AG09319 (cell line): ENCODE measurements at regions not wholly inside any gene's neighbourhood (a gene's known extent, or its start where the extent isn't known, plus 50 kb on each side); places are given as distances from the start of the nearest gene placed in this dataset.

Source experiments
- DNase-seq: peaks from one replicate; pipeline ENCODE4 v3.0.0-alpha.2; 2010; ENCODE audit warnings: low read depth; ENCODE audit errors: extremely low read depth
- CTCF ChIP-seq: IDR thresholded peaks from 2 replicates; pipeline ENCODE4 v1.5.1; 2011; ENCODE audit warnings: low read depth, mild to moderate bottlenecking, inconsistent platforms, low read length, moderate library complexity

GRCh38 chr2:144663207-144663606, 143.3 kb upstream of the ZEB2 start:
- no peak for TF ChIP-seq CTCF

GRCh38 chr2:144660518-144661316, 140.8 kb upstream of the ZEB2 start:
- TF ChIP-seq CTCF = no peak
- no peak for DNase-seq

More at GRCh38 chr2:144663207-144663606, 143.3 kb upstream of the ZEB2 start:
- DNase-seq = no peak

GRCh38 chr2:144659731-144660275, 139.9 kb upstream of the ZEB2 start:
- peak; percentile 7 for DNase-seq
- no peak for TF ChIP-seq CTCF

- TF ChIP-seq CTCF = no peak
- no peak for DNase-seq
Measured at GRCh38 chr2:144654523-144654922, 134.6 kb upstream of the ZEB2 start.

GRCh38 chr2:144650907-144651306, 131.0 kb upstream of the ZEB2 start:
- DNase-seq = peak; percentile 8

GRCh38 chr2:144648837-144649465, 129.0 kb upstream of the ZEB2 start:
- DNase-seq = no peak
- no peak for TF ChIP-seq CTCF

More at GRCh38 chr2:144650907-144651306, 131.0 kb upstream of the ZEB2 start:
- no peak for TF ChIP-seq CTCF
